SK-N-SH (cell line): ENCODE measurements at regions not wholly inside any gene's neighbourhood (a gene's known extent, or its start where the extent isn't known, plus 50 kb on each side); places are given as distances from the start of the nearest gene placed in this dataset.

Experiments used
- CTCF ChIA-PET: fragments of 300-600, 350-600 bp; formaldehyde crosslinking; extraction: SDS; loops from one replicate; lab custom pipeline; 2021; lab: Yijun Ruan, JAX
- POLR2A ChIA-PET: fragments of 350-600 bp; sonication (Branson Sonifier 250); formaldehyde crosslinking; extraction: SDS; loops from one replicate; lab custom pipeline; 2020; ENCODE audit warnings: antibody characterized with exemption, inconsistent platforms; lab: Yijun Ruan, JAX
- DNase-seq: peaks from one replicate; pipeline ENCODE4 v3.0.0; 2012
- H2AFZ ChIP-seq: fragments of 200-600 bp; sonication (generic); 2 replicates; pipeline ENCODE4 v1.8.1; 2016; ENCODE audit warnings: antibody characterized with exemption, mild to moderate bottlenecking, low read depth
- H3F3A ChIP-seq: fragments of 200-600 bp; sonication (generic); replicated peaks from 2 replicates; pipeline ENCODE3; 2016; ENCODE audit warnings: antibody characterized with exemption, mild to moderate bottlenecking; ENCODE audit not compliant: insufficient read depth
- H3K27ac ChIP-seq, 2 experiments: fragments of 200-500 bp in 1 of 2; fragments of 200-600 bp in 1 of 2; sonication (Bioruptor generic) in 1 of 2; sonication (generic), shearing (Covaris generic) in 1 of 2; 2 replicates each; pipeline versions ENCODE4 v1.5.1 to v1.6.1; 2014 to 2016; ENCODE audit warnings: low read depth in 2 of 2, inconsistent platforms in 1 of 2, low read length in 1 of 2, mild to moderate bottlenecking in 1 of 2, mixed read lengths in 1 of 2
- H3K27me3 ChIP-seq: fragments of 200-600 bp; sonication (generic), shearing (Covaris generic); 2 replicates; pipeline ENCODE4 v1.6.1; 2016; ENCODE audit warnings: mixed run types; ENCODE audit not compliant: insufficient read depth
- H3K36me3 ChIP-seq, 2 experiments: fragments of 200-500 bp in 1 of 2; fragments of 200-600 bp in 1 of 2; sonication (Bioruptor generic) in 1 of 2; sonication (generic) in 1 of 2; replicated peaks in 1 of 2; 2 replicates each; pipeline versions ENCODE3 to v1.5.1; 2014 to 2016; ENCODE audit warnings: low read length in 1 of 2, mild to moderate bottlenecking in 1 of 2; ENCODE audit not compliant: insufficient read depth in 2 of 2, control insufficient read depth in 1 of 2
- H3K4me1 ChIP-seq, 2 experiments: fragments of 200-500 bp in 1 of 2; fragments of 200-600 bp in 1 of 2; sonication (Bioruptor generic) in 1 of 2; sonication (generic), shearing (Covaris generic) in 1 of 2; 2 replicates each; pipeline versions ENCODE4 v1.5.1 to v1.6.1; 2014 to 2016; ENCODE audit warnings: low read depth in 1 of 2, low read length in 1 of 2, mixed run types in 1 of 2; ENCODE audit not compliant: insufficient read depth in 2 of 2, control insufficient read depth in 1 of 2
- H3K4me2 ChIP-seq: fragments of 200-600 bp; sonication (generic), shearing (Covaris generic); 2 replicates; pipeline ENCODE4 v1.6.1; 2017; ENCODE audit warnings: mixed run types
- H3K4me3 ChIP-seq, 2 experiments: fragments of 200-500 bp in 1 of 2; fragments of 200-600 bp in 1 of 2; sonication (Bioruptor generic) in 1 of 2; sonication (generic), shearing (Covaris generic) in 1 of 2; 2 replicates each; pipeline versions ENCODE4 v1.5.1 to v1.8.1; 2014 to 2016; ENCODE audit warnings: low read depth in 2 of 2, inconsistent platforms in 1 of 2, low read length in 1 of 2, mild to moderate bottlenecking in 1 of 2, mixed read lengths in 1 of 2, moderate library complexity in 1 of 2
- H3K79me2 ChIP-seq: fragments of 200-600 bp; sonication (generic); 2 replicates; pipeline ENCODE4 v1.8.1; 2017; ENCODE audit warnings: mild to moderate bottlenecking; ENCODE audit not compliant: insufficient read depth
- H3K9ac ChIP-seq: fragments of 200-600 bp; sonication (generic); 2 replicates; pipeline ENCODE4 v1.6.1; 2017; ENCODE audit warnings: mixed run types
- H3K9me2 ChIP-seq: fragments of 200-600 bp; sonication (generic); 2 replicates; pipeline ENCODE4 v1.6.1; 2017; ENCODE audit warnings: mixed run types
- H3K9me3 ChIP-seq: fragments of 200-600 bp; sonication (generic); 2 replicates; pipeline ENCODE4 v1.6.1; 2017; ENCODE audit warnings: mixed run types, mild to moderate bottlenecking, moderate library complexity
- H4K20me1 ChIP-seq: fragments of 200-600 bp; sonication (generic); 2 replicates; pipeline ENCODE4 v1.6.1; 2017; ENCODE audit warnings: mild to moderate bottlenecking, mixed run types; ENCODE audit not compliant: insufficient read depth
- ELF1 ChIP-seq: IDR thresholded peaks from 2 replicates; pipeline ENCODE4 v1.4.0; 2012
- GATA2 ChIP-seq: sonication (generic); formaldehyde crosslinking; IDR thresholded peaks from 2 replicates; pipeline ENCODE4 v1.5.0; 2020; ENCODE audit warnings: mild to moderate bottlenecking, missing genetic modification reagents
- IRF3 ChIP-seq: fragments of 150-350 bp; IDR thresholded peaks from 2 replicates; pipeline ENCODE4 v1.6.1; 2016; ENCODE audit warnings: mild to moderate bottlenecking, low read depth, low read length
- JUND ChIP-seq: IDR thresholded peaks from 2 replicates; pipeline ENCODE4 v1.4.0; 2012
- MEF2A ChIP-seq: IDR thresholded peaks from 2 replicates; pipeline ENCODE4 v1.4.0; 2012; ENCODE audit warnings: low read depth, borderline replicate concordance
- NFIC ChIP-seq: IDR thresholded peaks from 2 replicates; pipeline ENCODE4 v1.4.0; 2012; ENCODE audit warnings: borderline replicate concordance
- NRF1 ChIP-seq: IDR thresholded peaks from 2 replicates; pipeline ENCODE4 v1.6.1; 2012; ENCODE audit warnings: low read depth, mild to moderate bottlenecking, low read length
- POLR2AphosphoS5 ChIP-seq: IDR thresholded peaks from 2 replicates; pipeline ENCODE4 v1.6.1; 2012; ENCODE audit warnings: low read depth, low read length
- RAD21 ChIP-seq: IDR thresholded peaks from 2 replicates; pipeline ENCODE4 v1.6.1; 2012; ENCODE audit warnings: mild to moderate bottlenecking, low read length
- RCOR1 ChIP-seq: fragments of 150-350 bp; IDR thresholded peaks from 2 replicates; pipeline ENCODE4 v1.6.1; 2017; ENCODE audit warnings: antibody characterized with exemption, low read length
- SIN3A ChIP-seq: IDR thresholded peaks from 2 replicates; pipeline ENCODE4 v1.6.1; 2012; ENCODE audit warnings: low read depth, mild to moderate bottlenecking, low read length, moderate library complexity, borderline replicate concordance
- SMC3 ChIP-seq: IDR thresholded peaks from 2 replicates; pipeline ENCODE4 v1.6.1; 2012; ENCODE audit warnings: low read depth, low read length, improper control_type of control experiment
- TAF1 ChIP-seq: IDR thresholded peaks from 2 replicates; pipeline ENCODE4 v1.6.1; 2012; ENCODE audit warnings: low read depth, mild to moderate bottlenecking, low read length, moderate library complexity, borderline replicate concordance
- USF1 ChIP-seq: IDR thresholded peaks from 2 replicates; pipeline ENCODE4 v1.4.0; 2012; ENCODE audit warnings: low read depth, borderline replicate concordance
- USF2 ChIP-seq: fragments of 150-350 bp; IDR thresholded peaks from 2 replicates; pipeline ENCODE4 v1.6.1; 2017; ENCODE audit warnings: antibody characterized with exemption, low read length, low read depth, borderline replicate concordance
- YY1 ChIP-seq: IDR thresholded peaks from 2 replicates; pipeline ENCODE4 v1.4.0; 2012; ENCODE audit warnings: low read depth, mild to moderate bottlenecking
- WGBS: methylation state at CpG from one replicate; pipeline ENCODE4 v1.1.6; 2017; ENCODE audit warnings: low lambda C conversion rate; 5-methylcytosine and 5-hydroxymethylcytosine counted together

GRCh38 chr1:30198795-30199403 is 524.5 kb downstream of the MATN1 start:
- Histone ChIP-seq H3K4me2 (no peak overlapping the region), H3K4me1 (peaks cover 0 to 12% of the 10 kb centered on the region in 2 experiments; a peak in 1 of 4 replicates), H3K27me3 (no peaks in the 10 kb centered on the region), H3K79me2 (no peaks in the 10 kb centered on the region), H3K27ac (no peak overlapping the region), H3K4me3 (no peak overlapping the region), H3K9me3 (peaks cover 8% of the 10 kb centered on the region; the same call in 1 of the 2 replicates), H3K9me2 (no peaks in the 10 kb centered on the region), H4K20me1 (no peaks in the 10 kb centered on the region), H3F3A (no peaks in the 10 kb centered on the region), H2AFZ (no peak overlapping the region), H3K36me3 (no peaks in the 10 kb centered on the region), H3K9ac (no peak overlapping the region)
- TF ChIP-seq YY1 (no peak), TAF1 (no peak), POLR2AphosphoS5 (no peak), GATA2 (CRISPR knock-in tag) (no peak), RCOR1 (no peak), USF2 (no peak), SIN3A (no peak), RAD21 (no peak), JUND (no peak), IRF3 (no peak), MEF2A (no peak), NRF1 (no peak)
- ChIA-PET CTCF (interaction anchor here (2.1 kb wide), 1 partner anchor 182 kb away, joined by 8 read pairs; no protein-coding TSS in a partner anchor), POLR2A (no interaction called here)
- DNase-seq: no peak
- WGBS: 20% methylated on average over 4 of the region's 6 CpGs

GRCh38 chr1:30198451-30198760 is 525.0 kb downstream of the MATN1 start:
- H3K27me3 ChIP-seq: no peaks in the 10 kb centered on the region
- no peaks in the 10 kb centered on the region for H3K79me2 ChIP-seq
- H2AFZ ChIP-seq: no peak overlapping the region
- DNase-seq: no peak
- CTCF ChIA-PET: interaction anchor here (2.1 kb wide), 1 partner anchor 182 kb away, joined by 8 read pairs; no protein-coding TSS in a partner anchor
- no peaks in the 10 kb centered on the region for H3F3A ChIP-seq
- H4K20me1 ChIP-seq: no peaks in the 10 kb centered on the region
- no peaks in the 10 kb centered on the region for H3K9me2 ChIP-seq
- no peak for TF ChIP-seq USF1
- TF ChIP-seq MEF2A: no peak
- no peak for TF ChIP-seq ELF1
- TF ChIP-seq SMC3: no peak
- TF ChIP-seq JUND: no peak
- no peak for TF ChIP-seq NFIC
- H3K4me3 ChIP-seq: no peak overlapping the region
- H3K9me3 ChIP-seq: peaks cover 8% of the 10 kb centered on the region; the same call in 1 of the 2 replicates
- H3K27ac ChIP-seq: no peak overlapping the region
- H3K9ac ChIP-seq: no peak overlapping the region
- no peak overlapping the region for H3K4me2 ChIP-seq
- 18% methylated on average over 2 of the region's 2 CpGs for WGBS
- POLR2A ChIA-PET: no interaction called here
- H3K36me3 ChIP-seq: no peaks in the 10 kb centered on the region
- peaks cover 0 to 12% of the 10 kb centered on the region in 2 experiments; a peak in 1 of 4 replicates for H3K4me1 ChIP-seq
